ENCODE measurements at regions not wholly inside any gene's neighbourhood (a gene's known extent, or its start where the extent isn't known, plus 50 kb on each side); places are given as distances from the start of the nearest gene placed in this dataset.
"Not testable (repeated sequence)": the region's sequence is repeated elsewhere in the genome, so short reads cannot be mapped to it uniquely, and the experiment has no call there.

DNA sequence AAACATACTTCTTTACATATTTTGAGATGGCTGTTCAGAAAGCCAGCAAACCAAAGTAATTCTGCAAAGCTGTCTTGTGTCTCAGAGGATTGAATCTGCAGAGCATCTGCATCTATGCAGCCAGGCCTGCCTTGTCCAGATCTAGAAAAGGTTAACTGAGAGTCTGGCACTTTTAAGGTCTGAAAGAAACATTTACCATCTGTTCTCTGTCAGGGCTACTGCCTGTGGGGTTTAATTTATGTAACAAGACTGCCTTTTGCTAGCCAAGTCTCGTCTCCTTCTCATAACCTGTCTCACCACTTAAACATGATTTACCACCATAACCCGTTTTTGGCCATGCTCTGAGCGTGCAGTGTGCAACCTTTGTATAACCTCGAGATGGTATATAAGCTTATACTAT is 194.2 kb downstream of the SYT10 start:
- POLR2A ChIA-PET, result no interaction called here
- CTCF ChIA-PET, result no interaction called here

DNA sequence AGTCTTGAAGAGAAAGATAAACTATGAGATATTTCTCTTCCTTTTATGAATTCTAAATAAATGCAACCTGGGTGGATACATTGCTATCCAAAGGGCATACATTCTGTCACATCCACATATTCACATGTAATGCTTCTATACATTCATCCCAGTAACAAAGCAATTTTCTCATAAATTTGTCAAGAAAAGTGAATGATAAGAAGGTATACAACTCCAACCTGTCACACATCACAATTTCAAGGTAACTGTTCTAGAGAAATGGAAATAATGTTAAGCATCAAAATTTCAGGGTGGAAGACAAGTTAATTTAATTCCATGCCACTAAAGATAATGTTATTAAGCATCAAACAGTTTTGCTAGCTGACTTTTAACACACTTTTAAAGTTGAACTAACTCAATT is 212.9 kb downstream of the SYT10 start:
- TF ChIP-seq TARDBP (IDR thresholded peaks at IDR 0.05), result no peak
- no peak for TF ChIP-seq BHLHE40 (IDR thresholded peaks at IDR 0.05; ENCODE audit: borderline replicate concordance)
- ChIA-PET POLR2A (no interaction called here), CTCF (no interaction called here)
- DNase-seq (ENCODE audit: extremely low spot score), result no peak

More for the DNA sequence above, 194.2 kb downstream of the SYT10 start:
- DNase-seq (ENCODE audit: extremely low spot score), result no peak
- TF ChIP-seq SUZ12 (IDR thresholded peaks at IDR 0.05) (no peak), TARDBP (IDR thresholded peaks at IDR 0.05) (no peak), FOXA1 (IDR thresholded peaks at IDR 0.05) (no peak), CTBP1 (IDR thresholded peaks at IDR 0.05; ENCODE audit: borderline replicate concordance) (no peak), BHLHE40 (IDR thresholded peaks at IDR 0.05; ENCODE audit: borderline replicate concordance) (no peak), FOXK2 (IDR thresholded peaks at IDR 0.05) (no peak)
- TF ChIP-seq, protein P1, sequence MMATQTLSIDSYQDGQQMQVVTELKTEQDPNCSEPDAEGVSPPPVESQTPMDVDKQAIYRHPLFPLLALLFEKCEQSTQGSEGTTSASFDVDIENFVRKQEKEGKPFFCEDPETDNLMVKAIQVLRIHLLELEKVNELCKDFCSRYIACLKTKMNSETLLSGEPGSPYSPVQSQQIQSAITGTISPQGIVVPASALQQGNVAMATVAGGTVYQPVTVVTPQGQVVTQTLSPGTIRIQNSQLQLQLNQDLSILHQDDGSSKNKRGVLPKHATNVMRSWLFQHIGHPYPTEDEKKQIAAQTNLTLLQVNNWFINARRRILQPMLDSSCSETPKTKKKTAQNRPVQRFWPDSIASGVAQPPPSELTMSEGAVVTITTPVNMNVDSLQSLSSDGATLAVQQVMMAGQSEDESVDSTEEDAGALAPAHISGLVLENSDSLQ (IDR thresholded peaks at IDR 0.05), result no peak

DNA sequence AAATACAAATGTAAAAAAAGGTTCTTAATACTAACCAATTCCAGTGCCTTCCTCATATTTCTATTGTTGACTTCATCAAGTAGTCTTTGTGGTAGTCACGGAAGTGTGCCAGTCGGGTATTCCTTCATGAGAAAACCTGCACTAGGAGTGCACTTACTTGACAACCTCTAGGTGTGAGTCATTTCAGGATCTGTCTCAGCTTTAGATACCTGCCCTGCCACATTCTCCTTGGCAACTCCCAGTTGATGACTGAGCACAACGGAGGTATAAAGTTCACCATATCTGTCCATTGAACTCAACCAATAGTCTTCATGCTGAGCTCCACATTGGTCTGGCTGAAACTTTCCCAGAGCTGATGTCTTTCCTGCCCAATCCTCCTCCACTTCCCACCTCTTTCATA is 215.7 kb downstream of the SYT10 start:
- TF ChIP-seq L3MBTL2 (conservative IDR thresholded peaks at IDR 0.05), result no peak
- no peak for TF ChIP-seq LEF1 (IDR thresholded peaks at IDR 0.05; ENCODE audit: borderline replicate concordance)
- TF ChIP-seq FOXA1 (IDR thresholded peaks at IDR 0.05), result no peak
- no peak for TF ChIP-seq ELF4 (IDR thresholded peaks at IDR 0.05)
- ChIA-PET CTCF (no interaction called here), POLR2A (no interaction called here)
- DNase-seq (ENCODE audit: extremely low spot score), result no peak

DNA sequence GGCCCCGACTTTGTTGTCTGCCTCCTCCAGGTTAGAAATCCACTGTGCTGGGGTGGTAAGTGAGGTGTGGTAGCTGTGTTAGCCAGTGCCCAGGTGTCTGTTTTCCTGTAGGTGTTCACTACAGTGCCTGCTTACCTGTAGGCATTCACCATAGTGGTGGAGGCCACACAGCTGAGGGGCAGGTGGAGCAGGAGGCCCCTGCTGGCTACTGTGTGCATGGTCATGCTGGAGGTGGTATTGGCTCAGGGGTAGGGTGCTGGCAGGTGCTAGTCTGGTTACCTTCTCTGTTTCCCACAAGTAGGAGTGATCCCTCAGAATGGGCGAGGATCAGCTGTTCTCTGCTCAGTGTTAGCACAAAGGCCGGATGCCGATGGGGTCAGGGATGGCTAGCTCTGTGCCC is 217.3 kb downstream of the SYT10 start:
- TF ChIP-seq ELF4 (IDR thresholded peaks at IDR 0.05) (no peak), FOXM1 (IDR thresholded peaks at IDR 0.05; ENCODE audit: borderline replicate concordance) (no peak), NFRKB (IDR thresholded peaks at IDR 0.05) (no peak), LEF1 (IDR thresholded peaks at IDR 0.05; ENCODE audit: borderline replicate concordance) (no peak), SUZ12 (IDR thresholded peaks at IDR 0.05) (no peak), SP1 (IDR thresholded peaks at IDR 0.05) (no peak)
- TF ChIP-seq, protein P1 (IDR thresholded peaks at IDR 0.05), result no peak
- ChIA-PET CTCF (no interaction called here), POLR2A (no interaction called here)
- DNase-seq (ENCODE audit: extremely low spot score), result no peak

DNA sequence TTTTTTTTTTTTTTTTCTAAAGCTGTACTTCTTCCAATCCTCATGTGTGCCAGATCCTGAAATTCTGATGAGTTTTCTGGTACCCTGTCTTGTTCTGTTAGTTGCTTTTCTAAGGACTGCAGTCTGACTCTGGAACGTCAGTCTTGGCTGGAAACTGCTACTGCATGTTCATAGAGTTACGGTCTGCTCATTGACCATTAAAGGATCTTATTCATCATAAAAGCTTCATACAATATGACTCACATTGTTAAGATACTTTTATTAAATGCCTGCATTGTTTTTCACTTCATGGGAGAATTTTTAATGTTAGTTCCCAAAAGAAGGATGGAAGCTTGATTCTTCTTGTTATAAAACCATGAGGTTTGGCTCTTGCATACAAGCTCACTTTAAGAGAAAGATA is 233.6 kb downstream of the SYT10 start:
- ChIA-PET POLR2A (no interaction called here), CTCF (no interaction called here)
- DNase-seq (ENCODE audit: extremely low spot score), result no peak
- TF ChIP-seq ELF4 (IDR thresholded peaks at IDR 0.05) (no peak), L3MBTL2 (conservative IDR thresholded peaks at IDR 0.05) (no peak), NFRKB (IDR thresholded peaks at IDR 0.05) (no peak), FOXM1 (IDR thresholded peaks at IDR 0.05; ENCODE audit: borderline replicate concordance) (no peak), FOXA1 (IDR thresholded peaks at IDR 0.05) (no peak), SP1 (IDR thresholded peaks at IDR 0.05) (no peak)

DNA sequence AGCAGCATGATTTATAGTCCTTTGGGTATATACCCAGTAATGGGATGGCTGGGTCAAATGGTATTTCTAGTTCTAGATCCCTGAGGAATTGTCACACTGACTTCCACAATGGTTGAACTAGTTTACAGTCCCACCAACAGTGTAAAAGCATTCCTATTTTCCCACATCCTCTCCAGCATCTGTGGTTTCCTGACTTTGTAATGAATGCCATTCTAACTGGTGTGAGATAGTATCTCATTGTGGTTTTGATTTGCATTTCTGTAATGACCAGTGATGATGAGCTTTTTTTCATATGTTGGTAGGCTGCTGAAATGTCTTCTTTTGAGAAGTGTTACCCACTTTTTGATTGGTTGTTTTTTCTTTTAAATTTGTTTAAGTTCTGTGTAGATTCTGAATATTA is 245.2 kb downstream of the SYT10 start:
- POLR2A ChIA-PET; DNase-seq (ENCODE audit: extremely low spot score); CTCF ChIA-PET: not testable (repeated sequence)

DNA sequence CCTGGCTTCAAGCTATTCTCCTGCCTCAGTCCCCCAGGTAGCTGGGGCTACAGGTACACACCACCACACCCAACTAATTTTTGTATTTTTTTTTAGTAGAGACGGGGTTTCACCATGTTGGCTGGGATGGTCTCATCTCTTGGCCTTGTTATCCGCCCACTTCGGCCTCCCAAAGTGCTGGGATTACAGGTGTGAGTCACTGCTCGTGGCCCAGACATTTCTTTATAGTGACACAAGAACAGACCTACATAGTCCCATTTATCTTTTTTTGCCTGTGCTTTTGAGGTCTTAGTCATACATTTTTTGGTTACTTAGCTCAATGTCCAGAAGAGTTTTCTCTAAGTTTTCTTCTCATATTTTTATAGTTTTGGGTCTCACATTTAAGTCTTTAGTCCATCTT is 247.4 kb downstream of the SYT10 start:
- CTCF ChIA-PET, result no interaction called here
- POLR2A ChIA-PET, result no interaction called here
- no peak for DNase-seq (ENCODE audit: extremely low spot score)
- TF ChIP-seq ELF4 (IDR thresholded peaks at IDR 0.05), result no peak
- TF ChIP-seq TARDBP (IDR thresholded peaks at IDR 0.05), result no peak
- no peak for TF ChIP-seq SP1 (IDR thresholded peaks at IDR 0.05)
- no peak for TF ChIP-seq NFRKB (IDR thresholded peaks at IDR 0.05)
- no peak for TF ChIP-seq FOXK2 (IDR thresholded peaks at IDR 0.05)
- TF ChIP-seq ARNT (IDR thresholded peaks at IDR 0.05), result no peak
- TF ChIP-seq SUZ12 (IDR thresholded peaks at IDR 0.05), result no peak
- TF ChIP-seq HDGF (IDR thresholded peaks at IDR 0.05; ENCODE audit: borderline replicate concordance), result no peak
- no peak for TF ChIP-seq FOXM1 (IDR thresholded peaks at IDR 0.05; ENCODE audit: borderline replicate concordance)
- TF ChIP-seq L3MBTL2 (conservative IDR thresholded peaks at IDR 0.05), result no peak
- TF ChIP-seq FOXA1 (IDR thresholded peaks at IDR 0.05), result no peak
- TF ChIP-seq CTBP1 (IDR thresholded peaks at IDR 0.05; ENCODE audit: borderline replicate concordance), result no peak
- no peak for TF ChIP-seq ZNF384 (IDR thresholded peaks at IDR 0.05)
- TF ChIP-seq, protein P1 (IDR thresholded peaks at IDR 0.05), result no peak

DNA sequence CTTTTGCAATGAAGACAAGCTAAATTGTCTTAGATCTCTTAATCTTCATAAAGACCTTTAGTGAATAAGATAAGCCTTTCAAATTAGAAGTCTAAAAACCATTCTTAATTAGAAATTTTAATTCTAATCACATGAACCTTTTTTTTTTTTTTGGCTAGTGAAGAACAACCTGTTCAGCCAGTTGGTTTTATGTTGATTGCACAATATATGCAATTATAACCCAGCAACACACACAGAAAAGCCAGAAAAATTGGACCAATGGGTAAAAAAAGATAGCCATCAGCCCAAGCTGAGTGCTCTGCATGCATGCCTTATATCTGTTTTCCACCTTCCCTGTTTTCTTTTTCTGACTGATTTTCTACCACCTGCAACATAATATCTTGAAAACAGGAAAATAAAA is 252.2 kb downstream of the SYT10 start:
- no peak for TF ChIP-seq SP1 (IDR thresholded peaks at IDR 0.05)
- TF ChIP-seq SUZ12 (IDR thresholded peaks at IDR 0.05), result no peak
- no peak for TF ChIP-seq NFRKB (IDR thresholded peaks at IDR 0.05)
- no peak for TF ChIP-seq CTBP1 (IDR thresholded peaks at IDR 0.05; ENCODE audit: borderline replicate concordance)
- TF ChIP-seq L3MBTL2 (conservative IDR thresholded peaks at IDR 0.05), result no peak
- TF ChIP-seq, protein P1 (IDR thresholded peaks at IDR 0.05), result no peak
- TF ChIP-seq TARDBP (IDR thresholded peaks at IDR 0.05), result no peak
- TF ChIP-seq HDGF (IDR thresholded peaks at IDR 0.05; ENCODE audit: borderline replicate concordance), result no peak
- TF ChIP-seq ELF4 (IDR thresholded peaks at IDR 0.05), result no peak
- no peak for TF ChIP-seq BHLHE40 (IDR thresholded peaks at IDR 0.05; ENCODE audit: borderline replicate concordance)
- no peak for TF ChIP-seq FOXM1 (IDR thresholded peaks at IDR 0.05; ENCODE audit: borderline replicate concordance)
- no peak for TF ChIP-seq FOXK2 (IDR thresholded peaks at IDR 0.05)
- no peak for TF ChIP-seq FOXA1 (IDR thresholded peaks at IDR 0.05)
- TF ChIP-seq LEF1 (IDR thresholded peaks at IDR 0.05; ENCODE audit: borderline replicate concordance), result no peak
- TF ChIP-seq ZNF384 (IDR thresholded peaks at IDR 0.05), result no peak
- CTCF ChIA-PET, result no interaction called here
- POLR2A ChIA-PET, result no interaction called here
- no peak for DNase-seq (ENCODE audit: extremely low spot score)
